RWPE1 (cell line): ENCODE measurements at regions not wholly inside any gene's neighbourhood (a gene's known extent, or its start where the extent isn't known, plus 50 kb on each side); places are given as distances from the start of the nearest gene placed in this dataset.

Experiments
- CTCF ChIA-PET: fragments of 350-600 bp; sonication (Branson Sonifier 250); formaldehyde crosslinking; extraction: SDS; loops from one replicate; lab custom pipeline; 2021; lab: Yijun Ruan, JAX
- POLR2A ChIA-PET: fragments of 400-600 bp; formaldehyde crosslinking; extraction: SDS; loops from one replicate; lab custom pipeline; 2020; ENCODE audit warnings: antibody characterized with exemption; ENCODE audit not compliant: low non-redundant PET; lab: Yijun Ruan, JAX
- DNase-seq: peaks from one replicate; pipeline ENCODE4 v3.0.0; 2012; ENCODE audit warnings: low spot score
- H3K27ac ChIP-seq: fragments of 450-650 bp; 2 replicates; pipeline ENCODE4 v1.5.1; 2017
- CTCF ChIP-seq: fragments of 450-650 bp; conservative IDR thresholded peaks from 2 replicates; pipeline ENCODE4 v1.5.1; 2017; ENCODE audit warnings: low read depth, mild to moderate bottlenecking

- DNase-seq, result no peak
- no peak for TF ChIP-seq CTCF
- CTCF ChIA-PET, result no interaction called here
- no peak overlapping the region for H3K27ac ChIP-seq
- POLR2A ChIA-PET, result no interaction called here
Measured at GRCh38 chr12:67141296-67142018, 127.7 kb upstream of the CAND1 start.

GRCh38 chr12:67145692-67146091 is 123.5 kb upstream of the CAND1 start:
- TF ChIP-seq CTCF, result no peak
- ChIA-PET POLR2A (no interaction called here), CTCF (no interaction called here)

GRCh38 chr12:67147030-67147429 is 122.1 kb upstream of the CAND1 start:
- ChIA-PET POLR2A (no interaction called here), CTCF (no interaction called here)
- no peak for TF ChIP-seq CTCF

More at GRCh38 chr12:67145692-67146091, 123.5 kb upstream of the CAND1 start:
- no peak overlapping the region for H3K27ac ChIP-seq
- DNase-seq, result peak; percentile 3

GRCh38 chr12:67147447-67147846 is 121.7 kb upstream of the CAND1 start:
- CTCF ChIA-PET, result no interaction called here
- POLR2A ChIA-PET, result no interaction called here
- H3K27ac ChIP-seq, result no peak overlapping the region
- no peak for TF ChIP-seq CTCF
- DNase-seq, result no peak

More at GRCh38 chr12:67147030-67147429, 122.1 kb upstream of the CAND1 start:
- DNase-seq, result no peak
- no peak overlapping the region for H3K27ac ChIP-seq

- POLR2A ChIA-PET, result no interaction called here
- CTCF ChIA-PET, result no interaction called here
- DNase-seq, result no peak
- H3K27ac ChIP-seq, result no peak overlapping the region
- TF ChIP-seq CTCF, result no peak
Measured at GRCh38 chr12:67148265-67148664, 120.9 kb upstream of the CAND1 start.

- no peak overlapping the region for H3K27ac ChIP-seq
- POLR2A ChIA-PET, result no interaction called here
- no peak for TF ChIP-seq CTCF
- no peak for DNase-seq
- CTCF ChIA-PET, result no interaction called here
Measured at GRCh38 chr12:67151886-67152285, 117.3 kb upstream of the CAND1 start.
